Smooth muscle cell (in vitro differentiated cells): ENCODE measurements at regions not wholly inside any gene's neighbourhood (a gene's known extent, or its start where the extent isn't known, plus 50 kb on each side); places are given as distances from the start of the nearest gene placed in this dataset.

Source experiments
- DNase-seq: peaks from one replicate; lab custom pipeline; 2025; ENCODE audit not compliant: unreplicated experiment; lab: John Stamatoyannopoulos, UW
- H2AFZ ChIP-seq: fragments of 200-600 bp; sonication (generic); 2 replicates; pipeline ENCODE4 v1.6.0; 2016; ENCODE audit warnings: antibody characterized with exemption, low read depth, mild to moderate bottlenecking
- H3F3A ChIP-seq: fragments of 200-600 bp; sonication (generic); 2 replicates; pipeline ENCODE4 v1.6.0; 2017; ENCODE audit warnings: antibody characterized with exemption, low read depth
- H3K27ac ChIP-seq: fragments of 200-600 bp; sonication (generic); 2 replicates; pipeline ENCODE4 v1.5.1; 2016; ENCODE audit warnings: low read depth, mild to moderate bottlenecking
- H3K27me3 ChIP-seq: fragments of 200-600 bp; sonication (generic); 2 replicates; pipeline ENCODE4 v1.6.1; 2016; ENCODE audit warnings: low read depth, mild to moderate bottlenecking
- H3K36me3 ChIP-seq: fragments of 200-600 bp; sonication (generic); 2 replicates; pipeline ENCODE4 v1.5.1; 2016; ENCODE audit warnings: low read depth
- H3K4me1 ChIP-seq: fragments of 200-600 bp; sonication (generic); 2 replicates; pipeline ENCODE4 v1.5.1; 2016; ENCODE audit warnings: low read depth
- H3K4me2 ChIP-seq: fragments of 200-600 bp; sonication (generic); 2 replicates; pipeline ENCODE4 v1.6.0; 2016; ENCODE audit warnings: mild to moderate bottlenecking
- H3K4me3 ChIP-seq: fragments of 200-600 bp; sonication (generic); 2 replicates; pipeline ENCODE4 v1.5.1; 2016; ENCODE audit warnings: mild to moderate bottlenecking
- H3K79me2 ChIP-seq: fragments of 200-600 bp; sonication (generic); 2 replicates; pipeline ENCODE4 v1.6.0; 2016; ENCODE audit warnings: low read depth, mild to moderate bottlenecking
- H3K9ac ChIP-seq: fragments of 200-600 bp; sonication (generic); 2 replicates; pipeline ENCODE4 v1.6.0; 2016; ENCODE audit warnings: low read depth
- H3K9me3 ChIP-seq: fragments of 200-600 bp; sonication (generic); replicated peaks from 2 replicates; pipeline ENCODE4 v1.5.1; 2016; ENCODE audit warnings: low read depth
- H4K20me1 ChIP-seq: fragments of 200-600 bp; sonication (generic); 2 replicates; pipeline ENCODE4 v1.6.0; 2016; ENCODE audit warnings: low read depth
- WGBS: methylation state at CpG from one replicate; pipeline ENCODE4 v1.1.7; 2016; ENCODE audit warnings: low lambda C conversion rate; 5-methylcytosine and 5-hydroxymethylcytosine counted together
- TF ChIP-seq, protein P1 (sequence below): fragments of 200-600 bp; sonication (generic); IDR thresholded peaks from 2 replicates; pipeline ENCODE4 v1.5.1; 2017; ENCODE audit warnings: borderline replicate concordance, mild to moderate bottlenecking, antibody characterized with exemption; ENCODE audit not compliant: insufficient read depth, poor library complexity, severe bottlenecking

DNA sequence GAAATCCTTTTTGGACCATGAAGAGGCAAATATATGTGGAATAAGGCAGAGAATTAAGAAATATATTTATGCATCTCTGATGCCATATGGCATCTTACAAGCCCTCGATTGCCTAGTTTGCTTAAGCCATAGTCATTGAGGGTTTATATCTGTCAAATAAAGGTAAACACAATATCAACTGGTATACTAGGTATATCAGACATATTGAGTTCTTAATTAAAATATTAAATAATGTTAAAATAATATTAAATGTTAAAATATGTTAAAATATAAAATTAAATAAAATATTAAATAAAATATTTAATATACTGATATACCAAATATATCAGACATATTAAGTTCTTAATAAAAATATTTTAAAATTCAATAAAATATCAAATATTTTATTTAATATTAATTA lies 567.4 kb upstream of the PTCHD4 start:
- TF ChIP-seq, protein P1, sequence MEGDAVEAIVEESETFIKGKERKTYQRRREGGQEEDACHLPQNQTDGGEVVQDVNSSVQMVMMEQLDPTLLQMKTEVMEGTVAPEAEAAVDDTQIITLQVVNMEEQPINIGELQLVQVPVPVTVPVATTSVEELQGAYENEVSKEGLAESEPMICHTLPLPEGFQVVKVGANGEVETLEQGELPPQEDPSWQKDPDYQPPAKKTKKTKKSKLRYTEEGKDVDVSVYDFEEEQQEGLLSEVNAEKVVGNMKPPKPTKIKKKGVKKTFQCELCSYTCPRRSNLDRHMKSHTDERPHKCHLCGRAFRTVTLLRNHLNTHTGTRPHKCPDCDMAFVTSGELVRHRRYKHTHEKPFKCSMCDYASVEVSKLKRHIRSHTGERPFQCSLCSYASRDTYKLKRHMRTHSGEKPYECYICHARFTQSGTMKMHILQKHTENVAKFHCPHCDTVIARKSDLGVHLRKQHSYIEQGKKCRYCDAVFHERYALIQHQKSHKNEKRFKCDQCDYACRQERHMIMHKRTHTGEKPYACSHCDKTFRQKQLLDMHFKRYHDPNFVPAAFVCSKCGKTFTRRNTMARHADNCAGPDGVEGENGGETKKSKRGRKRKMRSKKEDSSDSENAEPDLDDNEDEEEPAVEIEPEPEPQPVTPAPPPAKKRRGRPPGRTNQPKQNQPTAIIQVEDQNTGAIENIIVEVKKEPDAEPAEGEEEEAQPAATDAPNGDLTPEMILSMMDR, result no peak
- H3K9ac ChIP-seq, result no peak overlapping the region
- H3K27ac ChIP-seq, result no peak overlapping the region
- no peaks in the 10 kb centered on the region for H3K27me3 ChIP-seq
- H3K4me3 ChIP-seq, result no peak overlapping the region
- no peaks in the 10 kb centered on the region for H3K79me2 ChIP-seq
- DNase-seq, result no peak
- H2AFZ ChIP-seq, result no peak overlapping the region
- no peaks in the 10 kb centered on the region for H3F3A ChIP-seq
- no peak overlapping the region for H3K4me2 ChIP-seq
- 92% methylated on average over 1 of the region's 1 CpG for WGBS
- no peaks in the 10 kb centered on the region for H4K20me1 ChIP-seq
- no peaks in the 10 kb centered on the region for H3K36me3 ChIP-seq
- H3K4me1 ChIP-seq, result no peaks in the 10 kb centered on the region
- no peaks in the 10 kb centered on the region for H3K9me3 ChIP-seq

DNA sequence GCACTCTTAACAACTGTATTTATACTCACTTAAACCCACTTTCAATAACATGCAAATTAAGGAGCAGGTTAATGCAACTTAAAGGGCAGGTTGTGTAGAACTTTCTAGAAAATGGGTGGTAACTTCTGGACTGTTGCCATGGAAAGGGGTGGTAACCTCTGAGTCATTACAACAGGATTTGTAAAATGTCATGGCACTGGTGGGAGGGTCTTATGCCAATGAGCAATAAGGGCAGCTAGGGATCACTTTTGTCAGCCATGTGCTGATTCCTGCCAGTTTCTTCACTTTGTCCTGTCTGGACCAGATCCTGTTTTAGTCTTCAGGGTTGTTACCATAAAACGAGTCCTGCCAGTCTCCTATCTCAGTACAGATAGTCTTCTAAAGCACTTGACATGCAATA lies 560.5 kb upstream of the PTCHD4 start:
- Histone ChIP-seq H3K27ac (no peak overlapping the region), H3K27me3 (no peaks in the 10 kb centered on the region), H3K36me3 (no peaks in the 10 kb centered on the region), H3K4me1 (no peaks in the 10 kb centered on the region), H3K9ac (no peak overlapping the region), H4K20me1 (no peaks in the 10 kb centered on the region), H2AFZ (no peak overlapping the region), H3K79me2 (no peaks in the 10 kb centered on the region), H3F3A (no peaks in the 10 kb centered on the region), H3K4me2 (no peak overlapping the region), H3K4me3 (no peak overlapping the region), H3K9me3 (no peaks in the 10 kb centered on the region)
- no peak for DNase-seq
- TF ChIP-seq, protein P1, result no peak
- 65% methylated on average over 1 of the region's 1 CpG for WGBS

DNA sequence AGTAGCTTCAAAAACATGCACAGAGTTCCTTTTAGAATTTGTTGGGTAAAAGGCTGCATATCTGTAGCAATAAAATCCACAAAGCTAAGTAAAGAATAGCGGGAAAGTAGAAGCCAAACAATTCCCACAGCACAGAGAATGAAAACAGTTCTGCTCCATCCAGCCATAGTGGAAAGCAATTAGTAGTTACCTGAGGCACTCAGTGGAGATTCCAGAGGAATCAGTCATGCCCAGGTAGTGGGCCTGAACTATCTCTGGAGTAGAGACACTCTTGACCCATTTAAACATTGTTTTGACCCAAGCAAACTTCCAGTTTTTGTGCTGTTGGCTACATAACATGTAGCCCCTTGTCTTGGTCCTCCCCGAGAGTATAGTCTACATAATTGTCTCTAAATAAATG lies 559.5 kb upstream of the PTCHD4 start:
- H2AFZ ChIP-seq, result no peak overlapping the region
- no peaks in the 10 kb centered on the region for H3K36me3 ChIP-seq
- H3K9me3 ChIP-seq, result no peaks in the 10 kb centered on the region
- H3K4me1 ChIP-seq, result no peaks in the 10 kb centered on the region
- H4K20me1 ChIP-seq, result no peaks in the 10 kb centered on the region
- no peaks in the 10 kb centered on the region for H3K79me2 ChIP-seq
- H3K9ac ChIP-seq, result no peak overlapping the region
- no peak for DNase-seq
- no peaks in the 10 kb centered on the region for H3F3A ChIP-seq
- no peak overlapping the region for H3K4me2 ChIP-seq
- no peaks in the 10 kb centered on the region for H3K27me3 ChIP-seq
- no peak overlapping the region for H3K27ac ChIP-seq
- 85% methylated on average over 2 of the region's 2 CpGs for WGBS
- H3K4me3 ChIP-seq, result no peak overlapping the region
- TF ChIP-seq, protein P1, result no peak

DNA sequence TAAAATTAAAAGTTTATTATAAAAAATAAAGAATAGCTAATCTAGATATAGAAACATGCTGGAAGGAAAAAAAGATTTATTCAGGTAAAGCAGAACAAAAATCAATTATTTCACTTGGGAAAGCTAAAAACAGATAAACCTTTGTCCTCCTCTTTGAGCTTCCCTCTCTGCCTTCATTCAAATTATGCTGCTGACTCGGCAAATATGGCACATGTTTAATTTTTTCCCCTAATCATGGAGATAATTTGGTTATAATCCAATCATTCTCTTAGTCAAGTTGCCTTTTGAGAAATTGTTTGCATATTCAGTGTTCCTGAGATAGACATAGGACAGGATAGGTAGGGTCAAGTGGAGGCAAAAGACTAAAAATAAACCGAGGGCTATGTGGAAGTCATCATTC lies 556.8 kb upstream of the PTCHD4 start:
- WGBS, result 95% methylated on average over 2 of the region's 2 CpGs
- H3K4me1 ChIP-seq, result no peaks in the 10 kb centered on the region

More for the DNA sequence above, 556.8 kb upstream of the PTCHD4 start:
- no peak overlapping the region for H3K4me3 ChIP-seq
- H2AFZ ChIP-seq, result no peak overlapping the region
- TF ChIP-seq, protein P1, result no peak
- DNase-seq, result no peak
- H3K9ac ChIP-seq, result no peak overlapping the region
- no peaks in the 10 kb centered on the region for H3K27me3 ChIP-seq
- no peaks in the 10 kb centered on the region for H3K79me2 ChIP-seq
- no peaks in the 10 kb centered on the region for H3F3A ChIP-seq
- H3K27ac ChIP-seq, result no peak overlapping the region
- H3K4me2 ChIP-seq, result no peak overlapping the region
- no peaks in the 10 kb centered on the region for H3K9me3 ChIP-seq
- no peaks in the 10 kb centered on the region for H3K36me3 ChIP-seq
- H4K20me1 ChIP-seq, result no peaks in the 10 kb centered on the region
